Neural progenitor cell (in vitro differentiated cells): ENCODE measurements at regions not wholly inside any gene's neighbourhood (a gene's known extent, or its start where the extent isn't known, plus 50 kb on each side); places are given as distances from the start of the nearest gene placed in this dataset.

Experiments used
- DNase-seq: peaks from one replicate; pipeline ENCODE4 v3.0.0-alpha.2; 2016; ENCODE audit warnings: low spot score
- H2AFZ ChIP-seq: fragments of 200-600 bp; sonication (generic); replicated peaks from 2 replicates; pipeline ENCODE4 v1.6.1; 2016; ENCODE audit warnings: antibody characterized with exemption
- H3F3A ChIP-seq: fragments of 200-600 bp; sonication (generic); 2 replicates; pipeline ENCODE4 v1.6.1; 2016; ENCODE audit warnings: antibody characterized with exemption, low read depth
- H3K27ac ChIP-seq: fragments of 200-600 bp; sonication (generic); 2 replicates; pipeline ENCODE4 v1.5.1; 2016; ENCODE audit warnings: mild to moderate bottlenecking
- H3K27me3 ChIP-seq: fragments of 200-600 bp; sonication (generic); 2 replicates; pipeline ENCODE4 v1.6.1; 2016; ENCODE audit warnings: mild to moderate bottlenecking, moderate library complexity
- H3K36me3 ChIP-seq: fragments of 200-600 bp; sonication (generic); 2 replicates; pipeline ENCODE4 v1.5.1; 2016
- H3K4me1 ChIP-seq: fragments of 200-600 bp; sonication (generic); 2 replicates; pipeline ENCODE4 v1.6.1; 2016; ENCODE audit warnings: mixed run types
- H3K4me2 ChIP-seq: fragments of 200-600 bp; sonication (generic); 2 replicates; pipeline ENCODE4 v1.6.1; 2016
- H3K4me3 ChIP-seq: fragments of 200-600 bp; sonication (generic); 2 replicates; pipeline ENCODE4 v1.5.1; 2016
- H3K79me2 ChIP-seq: fragments of 200-600 bp; sonication (generic); 2 replicates; pipeline ENCODE4 v1.6.1; 2016; ENCODE audit warnings: low read depth
- H3K9ac ChIP-seq: fragments of 200-600 bp; sonication (generic); 2 replicates; pipeline ENCODE4 v1.6.1; 2016
- H3K9me3 ChIP-seq: fragments of 200-600 bp; sonication (generic); 2 replicates; pipeline ENCODE4 v1.5.1; 2016; ENCODE audit warnings: low read depth
- H4K20me1 ChIP-seq: fragments of 200-600 bp; sonication (generic); 2 replicates; pipeline ENCODE4 v1.6.1; 2016; ENCODE audit warnings: low read depth
- H3K27ac Mint-ChIP-seq: 3 replicates; pipeline ENCODE4 v1.8.0; 2021; ENCODE audit warnings: mixed read lengths
- H3K27me3 Mint-ChIP-seq: 2 replicates; pipeline ENCODE4 v1.8.0; 2022; ENCODE audit warnings: low read depth, mild to moderate bottlenecking, inconsistent platforms, moderate library complexity, mixed read lengths; ENCODE audit not compliant: insufficient read depth
- H3K36me3 Mint-ChIP-seq: 3 replicates; pipeline ENCODE4 v1.8.0; 2021; ENCODE audit warnings: mixed read lengths
- H3K4me1 Mint-ChIP-seq: 3 replicates; pipeline ENCODE4 v1.8.0; 2021; ENCODE audit warnings: mixed read lengths
- H3K4me3 Mint-ChIP-seq: 3 replicates; pipeline ENCODE4 v1.8.0; 2021; ENCODE audit warnings: mild to moderate bottlenecking, moderate library complexity, mixed read lengths
- H3K9me3 Mint-ChIP-seq: 3 replicates; pipeline ENCODE4 v1.8.0; 2020; ENCODE audit warnings: mixed read lengths
- CTCF ChIP-seq: fragments of 200-600 bp; sonication (generic); IDR thresholded peaks from 2 replicates; pipeline ENCODE4 v1.5.1; 2017; ENCODE audit warnings: antibody characterized with exemption, mild to moderate bottlenecking
- EZH2 ChIP-seq: fragments of 200-600 bp; sonication (generic); IDR thresholded peaks from 2 replicates; pipeline ENCODE4 v1.6.1; 2017; ENCODE audit warnings: antibody characterized with exemption, mild to moderate bottlenecking, moderate library complexity
- EZH2phosphoT487 ChIP-seq: fragments of 200-600 bp; sonication (generic); IDR thresholded peaks from 2 replicates; pipeline ENCODE4 v1.6.1; 2017; ENCODE audit warnings: antibody characterized with exemption

GRCh38 chr5:97355775-97356174 lies 172.7 kb upstream of the RIOK2 start:
- H3K27ac Mint-ChIP-seq: no peak overlapping the region

GRCh38 chr5:97363577-97363976 lies 180.5 kb upstream of the RIOK2 start:
- Histone ChIP-seq H3K4me1 (peaks cover 11% of the 10 kb centered on the region), H3K79me2 (no peaks in the 10 kb centered on the region), H4K20me1 (no peaks in the 10 kb centered on the region), H3K4me3 (no peak overlapping the region), H3K36me3 (no peaks in the 10 kb centered on the region), H3F3A (no peaks in the 10 kb centered on the region), H2AFZ (no peak overlapping the region), H3K4me2 (no peak overlapping the region), H3K27me3 (no peaks in the 10 kb centered on the region), H3K9ac (no peak overlapping the region), H3K27ac (no peak overlapping the region), H3K9me3 (no peaks in the 10 kb centered on the region)
- no peaks in the 10 kb centered on the region for H3K36me3 Mint-ChIP-seq
- DNase-seq: no peak
- H3K9me3 Mint-ChIP-seq: peaks cover 12% of the 10 kb centered on the region
- peaks cover 2% of the 10 kb centered on the region for H3K27me3 Mint-ChIP-seq
- peaks cover 5% of the 10 kb centered on the region for H3K4me1 Mint-ChIP-seq
- TF ChIP-seq EZH2phosphoT487: no peak
- no peak for TF ChIP-seq EZH2
- no peak for TF ChIP-seq CTCF
- H3K27ac Mint-ChIP-seq: no peak overlapping the region
- H3K4me3 Mint-ChIP-seq: no peak overlapping the region

More at GRCh38 chr5:97355775-97356174, 172.7 kb upstream of the RIOK2 start:
- Histone ChIP-seq H3K9ac (no peak overlapping the region), H3K4me2 (no peak overlapping the region), H3K4me3 (no peak overlapping the region), H3K36me3 (no peaks in the 10 kb centered on the region), H2AFZ (no peak overlapping the region), H3K27me3 (no peaks in the 10 kb centered on the region), H3F3A (no peaks in the 10 kb centered on the region), H4K20me1 (no peaks in the 10 kb centered on the region), H3K9me3 (no peaks in the 10 kb centered on the region), H3K79me2 (no peaks in the 10 kb centered on the region), H3K27ac (no peak overlapping the region), H3K4me1 (no peaks in the 10 kb centered on the region)
- Mint-ChIP-seq H3K36me3 (no peaks in the 10 kb centered on the region), H3K4me1 (peaks cover 4% of the 10 kb centered on the region), H3K4me3 (no peak overlapping the region), H3K9me3 (peaks cover 9% of the 10 kb centered on the region), H3K27me3 (no peaks in the 10 kb centered on the region)
- no peak for DNase-seq
- no peak for TF ChIP-seq EZH2phosphoT487
- no peak for TF ChIP-seq CTCF
- no peak for TF ChIP-seq EZH2

GRCh38 chr5:97364731-97365130 lies 181.7 kb upstream of the RIOK2 start:
- Histone ChIP-seq H3K9me3 (no peaks in the 10 kb centered on the region), H3K27ac (no peak overlapping the region), H3K4me2 (no peak overlapping the region), H3K36me3 (no peaks in the 10 kb centered on the region), H3K9ac (no peak overlapping the region), H4K20me1 (no peaks in the 10 kb centered on the region), H3K79me2 (no peaks in the 10 kb centered on the region), H2AFZ (no peak overlapping the region), H3K4me3 (no peak overlapping the region), H3K27me3 (no peaks in the 10 kb centered on the region), H3F3A (no peaks in the 10 kb centered on the region), H3K4me1 (peaks cover 11% of the 10 kb centered on the region)
- Mint-ChIP-seq H3K4me1 (peaks cover 5% of the 10 kb centered on the region), H3K27ac (no peak overlapping the region), H3K36me3 (no peaks in the 10 kb centered on the region), H3K4me3 (no peak overlapping the region), H3K27me3 (peaks cover 2% of the 10 kb centered on the region), H3K9me3 (peaks cover 12% of the 10 kb centered on the region)
- no peak for TF ChIP-seq EZH2
- no peak for TF ChIP-seq CTCF
- TF ChIP-seq EZH2phosphoT487: no peak
- no peak for DNase-seq
